ENCODE measurements at regions not wholly inside any gene's neighbourhood (a gene's known extent, or its start where the extent isn't known, plus 50 kb on each side); places are given as distances from the start of the nearest gene placed in this dataset.
A peak's percentile ranks its signal among the peaks of the same experiment; 100 is the strongest.

GRCh38 chr1:234670967-234671626 is 61.1 kb upstream of the IRF2BP2 start (continued):
- TF ChIP-seq ZFP36 (IDR thresholded peaks at IDR 0.05; ENCODE audit: borderline replicate concordance, low read depth, low read length, partially characterized antibody) (no peak), SOX5 (CRISPR knock-in tag; IDR thresholded peaks at IDR 0.05; ENCODE audit: borderline replicate concordance) (peak; percentile 42; the same call in 1 of the 2 replicates), ZNF619 (CRISPR knock-in tag; IDR thresholded peaks at IDR 0.05) (no peak), ZNF629 (CRISPR knock-in tag; conservative IDR thresholded peaks at IDR 0.05) (no peak), ZNF546 (CRISPR knock-in tag; conservative IDR thresholded peaks at IDR 0.05) (no peak), NFYC (CRISPR knock-in tag; IDR thresholded peaks at IDR 0.05) (no peak), ZNF30 (CRISPR knock-in tag; IDR thresholded peaks at IDR 0.05) (no peak), STAT5B (CRISPR knock-in tag; IDR thresholded peaks at IDR 0.05) (no peak), HMGXB4 (CRISPR knock-in tag; IDR thresholded peaks at IDR 0.05; ENCODE audit: borderline replicate concordance in 1 of 2, low read depth in 1 of 2) (no peak), SMARCE1 (IDR thresholded peaks at IDR 0.05; ENCODE audit: borderline replicate concordance) (no peak), MIER2 (CRISPR knock-in tag; IDR thresholded peaks at IDR 0.05) (0 out of 2 replicates have a peak, but pooled peaks have one; percentile 22), MED8 (CRISPR knock-in tag; IDR thresholded peaks at IDR 0.05; ENCODE audit: insufficient replicate concordance) (no peak), ELF1 (CRISPR knock-in tag; IDR thresholded peaks at IDR 0.05) (no peak), ZNF577 (CRISPR knock-in tag; IDR thresholded peaks at IDR 0.05; ENCODE audit: borderline replicate concordance, low read depth) (no peak), ZNF713 (CRISPR knock-in tag; IDR thresholded peaks at IDR 0.05) (no peak), LCORL (IDR thresholded peaks at IDR 0.05) (no peak), LCORL (CRISPR knock-in tag; IDR thresholded peaks at IDR 0.05) (no peak), ZNF496 (CRISPR knock-in tag; IDR thresholded peaks at IDR 0.05; ENCODE audit: insufficient replicate concordance) (no peak), ZNF205 (CRISPR knock-in tag; IDR thresholded peaks at IDR 0.05) (no peak), ZNF224 (CRISPR knock-in tag; IDR thresholded peaks at IDR 0.05) (no peak), SALL1 (CRISPR knock-in tag; IDR thresholded peaks at IDR 0.05) (no peak), TRAFD1 (CRISPR knock-in tag; IDR thresholded peaks at IDR 0.05; ENCODE audit: borderline replicate concordance) (no peak), CEBPG (CRISPR knock-in tag; IDR thresholded peaks at IDR 0.05) (peak; percentile 99), JDP2 (CRISPR knock-in tag; IDR thresholded peaks at IDR 0.05; ENCODE audit: borderline replicate concordance) (no peak), ZNF335 (CRISPR knock-in tag; IDR thresholded peaks at IDR 0.05) (no peak), HDAC2 (CRISPR knock-in tag; IDR thresholded peaks at IDR 0.05) (peak; percentile 18; the same call in 1 of the 2 replicates), ZNF816 (CRISPR knock-in tag; IDR thresholded peaks at IDR 0.05; ENCODE audit: borderline replicate concordance) (no peak)
- TF ChIP-seq, protein P1, sequence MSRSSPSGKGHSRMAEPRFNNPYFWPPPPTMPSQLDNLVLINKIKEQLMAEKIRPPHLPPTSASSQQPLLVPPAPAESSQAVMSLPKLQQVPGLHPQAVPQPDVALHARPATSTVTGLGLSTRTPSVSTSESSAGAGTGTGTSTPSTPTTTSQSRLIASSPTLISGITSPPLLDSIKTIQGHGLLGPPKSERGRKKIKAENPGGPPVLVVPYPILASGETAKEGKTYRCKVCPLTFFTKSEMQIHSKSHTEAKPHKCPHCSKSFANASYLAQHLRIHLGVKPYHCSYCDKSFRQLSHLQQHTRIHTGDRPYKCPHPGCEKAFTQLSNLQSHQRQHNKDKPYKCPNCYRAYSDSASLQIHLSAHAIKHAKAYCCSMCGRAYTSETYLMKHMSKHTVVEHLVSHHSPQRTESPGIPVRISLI (CRISPR knock-in tag; IDR thresholded peaks at IDR 0.05; ENCODE audit: borderline replicate concordance) = no peak
